GM23338 (cell line): ENCODE measurements at regions not wholly inside any gene's neighbourhood (a gene's known extent, or its start where the extent isn't known, plus 50 kb on each side); places are given as distances from the start of the nearest gene placed in this dataset.

Experiments
- ATAC-seq: fragments of 200-7000 bp; cut with Tn5 transposase; 3 replicates; pipeline ENCODE4 v1.9.1; 2020
- DNase-seq: peaks from one replicate; pipeline ENCODE4 v3.0.0-alpha.2; 2015; ENCODE audit warnings: low spot score
- H2AFZ ChIP-seq: fragments of 200-600 bp; sonication (generic); 2 replicates; pipeline ENCODE4 v1.8.0; 2016; ENCODE audit warnings: antibody characterized with exemption, mild to moderate bottlenecking, moderate library complexity
- H3F3A ChIP-seq: fragments of 200-600 bp; sonication (generic); replicated peaks from 2 replicates; pipeline ENCODE4 v1.8.0; 2017; ENCODE audit warnings: antibody characterized with exemption, mixed run types, low read depth
- H3K27ac ChIP-seq: fragments of 200-600 bp; sonication (generic); 2 replicates; pipeline ENCODE4 v1.6.1; 2016; ENCODE audit warnings: low read depth
- H3K27me3 ChIP-seq: fragments of 200-600 bp; sonication (generic); 2 replicates; pipeline ENCODE4 v1.8.0; 2016; ENCODE audit warnings: mild to moderate bottlenecking, mixed run types, moderate library complexity; ENCODE audit not compliant: insufficient read depth
- H3K36me3 ChIP-seq: fragments of 200-600 bp; sonication (generic); 2 replicates; pipeline ENCODE4 v1.8.0; 2016; ENCODE audit warnings: mild to moderate bottlenecking; ENCODE audit not compliant: insufficient read depth
- H3K4me1 ChIP-seq: fragments of 200-600 bp; sonication (generic); 2 replicates; pipeline ENCODE4 v1.8.0; 2016; ENCODE audit warnings: mild to moderate bottlenecking, moderate library complexity; ENCODE audit not compliant: insufficient read depth
- H3K4me2 ChIP-seq: fragments of 200-600 bp; sonication (generic); 2 replicates; pipeline ENCODE4 v1.7.1; 2017; ENCODE audit warnings: mixed run types
- H3K4me3 ChIP-seq: fragments of 200-600 bp; sonication (generic); 2 replicates; pipeline ENCODE4 v1.6.1; 2016; ENCODE audit warnings: mixed run types
- H3K79me2 ChIP-seq: fragments of 200-600 bp; sonication (generic); replicated peaks from 2 replicates; pipeline ENCODE4 v1.8.0; 2017; ENCODE audit warnings: mild to moderate bottlenecking; ENCODE audit not compliant: insufficient read depth
- H3K9me2 ChIP-seq: fragments of 200-600 bp; sonication (generic); 2 replicates; pipeline ENCODE4 v1.8.0; 2017; ENCODE audit not compliant: insufficient read depth
- H4K20me1 ChIP-seq: fragments of 200-600 bp; sonication (generic); replicated peaks from 2 replicates; pipeline ENCODE4 v1.8.0; 2017; ENCODE audit warnings: mild to moderate bottlenecking; ENCODE audit not compliant: insufficient read depth
- H3K27ac Mint-ChIP-seq: 2 replicates; pipeline ENCODE4 v1.8.0; 2020; ENCODE audit warnings: inconsistent platforms, mild to moderate bottlenecking, moderate library complexity, mixed read lengths
- H3K27me3 Mint-ChIP-seq: 3 replicates; pipeline ENCODE4 v1.8.0; 2022; ENCODE audit warnings: low read depth, mild to moderate bottlenecking, moderate library complexity, mixed read lengths, inconsistent platforms; ENCODE audit not compliant: insufficient read depth, poor library complexity
- H3K36me3 Mint-ChIP-seq: 3 replicates; pipeline ENCODE4 v1.8.0; 2021; ENCODE audit warnings: low read depth, mild to moderate bottlenecking, inconsistent platforms, moderate library complexity, mixed read lengths
- H3K4me1 Mint-ChIP-seq: 3 replicates; pipeline ENCODE4 v1.8.0; 2020; ENCODE audit warnings: mild to moderate bottlenecking, inconsistent platforms, mixed read lengths
- H3K4me3 Mint-ChIP-seq: 3 replicates; pipeline ENCODE4 v1.8.0; 2021; ENCODE audit warnings: moderate library complexity, mild to moderate bottlenecking, inconsistent platforms, mixed read lengths
- H3K9me3 Mint-ChIP-seq: 3 replicates; pipeline ENCODE4 v1.8.0; 2020; ENCODE audit warnings: moderate library complexity, mild to moderate bottlenecking, inconsistent platforms, mixed read lengths
- CREB1 ChIP-seq: fragments of 250-450 bp; sonication (Bioruptor Pico); IDR thresholded peaks from 2 replicates; pipeline ENCODE4 v1.5.0; 2020; ENCODE audit warnings: low read depth, mild to moderate bottlenecking, moderate library complexity
- JUNB ChIP-seq: IDR thresholded peaks from one replicate; pipeline ENCODE4 v1.6.1; 2016; ENCODE audit warnings: antibody characterized with exemption; ENCODE audit not compliant: unreplicated experiment
- REST ChIP-seq: IDR thresholded peaks from one replicate; pipeline ENCODE4 v1.6.1; 2018; ENCODE audit warnings: antibody characterized with exemption; ENCODE audit not compliant: unreplicated experiment
- ZNF331 ChIP-seq: fragments of 250-450 bp; sonication (Bioruptor Pico); IDR thresholded peaks from 2 replicates; pipeline ENCODE4 v1.5.0; 2020; ENCODE audit warnings: low read depth, mild to moderate bottlenecking, moderate library complexity
- ZNF462 ChIP-seq: fragments of 250-450 bp; sonication (Bioruptor Pico); IDR thresholded peaks from 2 replicates; pipeline ENCODE4 v1.5.0; 2020; ENCODE audit warnings: mild to moderate bottlenecking, moderate library complexity

- Histone ChIP-seq H3K27me3 (no peaks in the 10 kb centered on the region), H3K36me3 (no peaks in the 10 kb centered on the region), H2AFZ (no peak overlapping the region), H3K79me2 (no peaks in the 10 kb centered on the region), H4K20me1 (no peaks in the 10 kb centered on the region; the same call in 1 of the 2 replicates), H3K4me2 (no peak overlapping the region), H3K4me1 (no peaks in the 10 kb centered on the region), H3K27ac (no peak overlapping the region), H3F3A (no peaks in the 10 kb centered on the region), H3K9me2 (no peaks in the 10 kb centered on the region), H3K4me3 (no peak overlapping the region)
- ATAC-seq (no peak), DNase-seq (no peak)
- no peak for TF ChIP-seq ZNF462
- no peak for TF ChIP-seq CREB1 (CRISPR knock-in tag)
- no peak for TF ChIP-seq REST
- no peak for TF ChIP-seq JUNB
- TF ChIP-seq ZNF331 (CRISPR knock-in tag): no peak
- no peaks in the 10 kb centered on the region for H3K9me3 Mint-ChIP-seq
- no peaks in the 10 kb centered on the region for H3K27me3 Mint-ChIP-seq
- no peak overlapping the region for H3K27ac Mint-ChIP-seq
- no peaks in the 10 kb centered on the region for H3K4me1 Mint-ChIP-seq
- no peak overlapping the region for H3K4me3 Mint-ChIP-seq
- no peaks in the 10 kb centered on the region for H3K36me3 Mint-ChIP-seq
Observed at GRCh38 chr5:147979761-147980160, 73.4 kb upstream of the C5orf46 start.
